SK-N-MC (cell line): ENCODE measurements at regions not wholly inside any gene's neighbourhood (a gene's known extent, or its start where the extent isn't known, plus 50 kb on each side); places are given as distances from the start of the nearest gene placed in this dataset.

ENCODE experiments used
- DNase-seq: peaks from one replicate; pipeline ENCODE4 v3.0.0-alpha.2; 2011; ENCODE audit warnings: low read depth, low spot score
- H3K27ac ChIP-seq: fragments of 200-600 bp; sonication (generic); 2 replicates; pipeline ENCODE4 v1.5.1; 2016; ENCODE audit warnings: mixed run types
- H3K36me3 ChIP-seq: fragments of 200-600 bp; sonication (generic); 2 replicates; pipeline ENCODE4 v1.6.1; 2017; ENCODE audit warnings: antibody characterized with exemption, low read length, mixed read lengths; ENCODE audit not compliant: insufficient read depth
- H3K4me3 ChIP-seq: fragments of 200-600 bp; sonication (generic); 2 replicates; pipeline ENCODE4 v1.5.1; 2016
- H3K9ac ChIP-seq: fragments of 200-600 bp; sonication (generic); 2 replicates; pipeline ENCODE4 v1.8.0; 2017; ENCODE audit warnings: mixed run types, mixed read lengths; ENCODE audit not compliant: insufficient read length
- H3K9me3 ChIP-seq: fragments of 200-600 bp; sonication (generic); 2 replicates; pipeline ENCODE4 v1.6.1; 2017; ENCODE audit warnings: low read depth, mild to moderate bottlenecking, antibody characterized with exemption, low read length, moderate library complexity, mixed read lengths
- EZH2 ChIP-seq: fragments of 200-600 bp; sonication (generic); IDR thresholded peaks from one replicate; pipeline ENCODE4 v1.6.1; 2017; ENCODE audit warnings: antibody characterized with exemption
- FOXP2 ChIP-seq: optimal IDR thresholded peaks from 2 replicates; pipeline ENCODE3; 2011; ENCODE audit warnings: mild to moderate bottlenecking, moderate library complexity; ENCODE audit not compliant: insufficient read depth; ENCODE audit errors: extremely low read length, control extremely low read depth
- POLR2AphosphoS5 ChIP-seq: IDR thresholded peaks from 2 replicates; pipeline ENCODE4 v1.6.1; 2012; ENCODE audit warnings: mild to moderate bottlenecking, low read depth, low read length, borderline replicate concordance

DNA sequence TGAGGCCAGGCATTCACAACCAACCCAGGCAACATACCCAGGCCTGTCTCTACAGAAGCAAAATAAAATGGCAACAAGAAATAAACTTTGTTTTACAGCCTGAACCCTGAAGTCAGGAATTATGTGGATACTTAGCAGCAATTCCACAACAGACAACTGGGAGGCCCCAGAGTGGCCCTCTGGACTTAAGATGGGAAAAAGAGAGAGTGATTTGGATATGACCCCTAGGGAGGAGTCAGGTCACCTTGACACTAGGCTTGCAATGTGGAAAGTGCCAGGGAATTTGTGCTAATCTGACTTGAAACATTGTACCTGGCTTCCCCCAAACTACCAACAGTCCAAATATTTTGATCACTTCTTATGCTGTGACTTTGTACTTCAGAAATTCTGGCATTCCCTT is 193.1 kb downstream of the PARM1 start:
- no peak for DNase-seq
- Histone ChIP-seq H3K27ac (no peak overlapping the region), H3K9ac (no peak overlapping the region), H3K36me3 (no peaks in the 10 kb centered on the region), H3K9me3 (no peaks in the 10 kb centered on the region), H3K4me3 (no peak overlapping the region)
- TF ChIP-seq EZH2 (no peak), FOXP2 (no peak)

DNA sequence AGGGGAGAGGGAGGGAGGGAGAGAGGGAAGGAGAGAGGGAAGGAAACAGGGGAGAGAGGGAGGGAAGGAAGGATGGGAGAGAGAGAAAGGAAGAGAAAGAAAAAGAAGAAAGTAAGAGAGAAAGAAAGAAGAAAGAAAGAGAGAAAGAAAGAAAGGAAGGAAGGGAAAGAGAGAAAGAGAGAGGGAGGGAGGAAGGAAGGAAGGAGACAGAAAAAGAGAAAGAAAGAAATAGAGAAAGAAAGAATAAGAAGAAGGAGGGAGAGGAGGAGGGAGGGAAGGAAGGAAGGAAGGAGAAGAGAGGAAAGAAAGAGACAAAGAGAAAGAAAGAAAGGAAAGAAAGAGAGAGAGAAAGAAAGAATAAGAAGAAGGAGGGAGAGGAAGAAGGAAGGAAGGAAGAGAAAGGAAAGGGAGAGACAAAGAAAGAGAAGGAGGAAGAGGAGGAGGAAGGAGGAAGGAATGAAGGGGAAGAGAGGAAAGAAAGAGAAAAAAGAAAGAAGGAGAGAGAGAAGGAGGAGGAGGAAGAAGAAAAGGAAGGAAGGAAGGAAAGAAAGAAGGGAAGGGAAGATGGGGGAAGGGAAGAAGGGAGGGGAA is 189.6 kb downstream of the PARM1 start:
- TF ChIP-seq POLR2AphosphoS5 = no peak
- no peak for TF ChIP-seq FOXP2
- no peak for TF ChIP-seq EZH2
- Histone ChIP-seq H3K9ac (no peak overlapping the region), H3K36me3 (no peaks in the 10 kb centered on the region)

DNA sequence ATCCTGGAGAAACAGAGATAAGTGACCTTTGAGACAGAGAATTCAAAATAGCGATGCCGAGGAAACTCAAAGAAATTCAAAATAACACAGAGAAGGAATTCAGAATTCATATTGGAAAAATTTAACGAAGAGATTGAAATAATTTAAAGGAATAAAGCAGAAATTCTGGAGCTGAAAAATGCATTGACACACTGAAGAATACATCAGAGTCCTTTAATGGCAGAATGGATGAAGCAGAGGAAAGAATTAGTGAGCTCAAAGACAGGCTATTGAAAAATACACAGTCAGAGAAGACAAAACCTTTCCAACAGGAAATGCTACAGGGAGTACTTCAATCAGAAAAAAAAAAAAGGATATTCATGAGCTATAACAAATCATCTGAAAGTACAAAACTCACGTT is 185.8 kb downstream of the PARM1 start:
- Histone ChIP-seq H3K36me3 (no peaks in the 10 kb centered on the region), H3K27ac (no peak overlapping the region), H3K9me3 (no peaks in the 10 kb centered on the region), H3K9ac (no peak overlapping the region), H3K4me3 (no peak overlapping the region)
- TF ChIP-seq EZH2 (no peak), POLR2AphosphoS5 (no peak), FOXP2 (no peak)
- DNase-seq = no peak

More for the DNA sequence above, 189.6 kb downstream of the PARM1 start:
- Histone ChIP-seq H3K4me3 (no peak overlapping the region), H3K27ac (no peak overlapping the region), H3K9me3 (no peaks in the 10 kb centered on the region)
- DNase-seq = no peak

DNA sequence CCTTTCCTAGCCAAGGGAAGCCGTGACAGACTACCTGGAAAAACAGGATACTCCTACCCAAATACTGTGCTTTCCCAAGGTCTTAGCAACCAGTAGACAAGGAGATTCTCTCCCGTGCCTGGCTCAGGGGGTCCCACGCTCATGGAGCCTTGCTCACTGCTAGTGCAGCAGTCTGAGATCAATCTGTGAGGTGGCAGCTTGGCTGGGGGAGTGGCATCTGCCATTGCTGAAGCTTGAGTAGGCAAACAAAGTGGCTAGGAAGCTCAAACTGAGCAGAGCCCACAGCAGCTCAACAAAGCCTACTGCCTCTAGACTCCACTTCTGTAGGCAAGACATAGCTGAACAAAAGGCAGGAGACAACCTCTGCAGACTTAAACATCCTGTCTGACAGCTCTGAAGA is 177.1 kb downstream of the PARM1 start:
- Histone ChIP-seq H3K4me3 (no peak overlapping the region), H3K36me3 (no peaks in the 10 kb centered on the region), H3K9ac (no peak overlapping the region), H3K27ac (no peak overlapping the region), H3K9me3 (no peaks in the 10 kb centered on the region)
- TF ChIP-seq EZH2 (no peak), FOXP2 (no peak), POLR2AphosphoS5 (no peak)
- DNase-seq = no peak

DNA sequence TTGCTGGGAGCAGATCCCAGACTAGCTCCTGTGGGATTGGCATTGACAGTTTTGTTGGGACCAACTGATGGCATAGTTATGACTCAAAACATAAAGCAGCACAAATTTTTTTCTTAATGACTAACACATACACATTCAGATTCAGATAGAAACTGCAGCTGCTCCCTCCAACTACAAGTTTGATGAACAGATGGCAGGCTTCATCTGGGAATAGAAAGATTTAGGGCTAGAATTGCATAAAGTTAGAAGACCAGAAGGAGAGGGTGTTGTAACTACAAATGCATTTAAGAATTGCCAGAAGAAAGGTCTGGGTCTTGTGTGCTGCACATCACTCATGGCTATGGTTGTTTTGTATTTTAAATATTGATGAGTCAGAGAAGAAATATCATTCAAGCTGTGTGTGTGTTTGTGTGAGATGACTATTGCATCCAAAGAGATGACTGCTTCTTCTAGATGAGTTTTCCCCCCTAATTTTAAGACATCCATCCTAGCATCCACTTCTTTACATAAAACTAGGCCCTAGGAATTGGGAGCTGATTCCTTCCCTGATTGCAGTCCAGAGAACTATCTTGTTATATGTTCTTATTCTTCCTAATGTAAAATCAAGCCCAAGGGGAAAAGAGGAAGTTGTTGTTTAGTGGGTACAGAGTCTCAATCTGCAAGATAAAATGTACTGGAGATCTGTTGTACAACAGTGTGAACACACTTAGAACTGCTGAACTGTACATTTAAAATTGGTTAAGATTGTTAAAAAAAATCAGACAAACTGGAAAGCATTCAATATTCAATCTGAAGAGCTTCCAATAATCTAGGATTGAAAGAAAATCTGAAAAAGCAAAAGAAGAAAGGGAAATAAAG is 175.1 kb downstream of the PARM1 start:
- H3K9ac ChIP-seq = no peak overlapping the region
- DNase-seq = no peak
- no peak overlapping the region for H3K27ac ChIP-seq
- no peak overlapping the region for H3K4me3 ChIP-seq
- no peaks in the 10 kb centered on the region for H3K36me3 ChIP-seq
- TF ChIP-seq POLR2AphosphoS5 = no peak
- no peak for TF ChIP-seq EZH2
- TF ChIP-seq FOXP2 = no peak
- H3K9me3 ChIP-seq = no peaks in the 10 kb centered on the region

DNA sequence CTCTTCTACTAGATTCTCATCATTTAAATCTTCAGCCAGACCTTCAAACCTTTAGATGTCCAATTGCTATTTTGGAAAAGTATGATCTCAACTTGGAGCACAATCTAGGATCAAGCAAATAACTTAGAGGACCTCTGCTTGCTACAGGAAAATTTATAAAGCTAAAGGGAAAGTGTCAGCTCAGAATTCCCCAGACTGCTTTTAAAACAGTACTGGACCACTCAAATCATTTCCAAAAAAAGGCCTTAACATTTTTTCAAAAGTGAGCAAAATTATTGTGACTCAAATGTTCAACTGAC is 169.8 kb downstream of the PARM1 start:
- H3K36me3 ChIP-seq = no peaks in the 10 kb centered on the region
- H3K9ac ChIP-seq = no peak overlapping the region
- DNase-seq = no peak
- TF ChIP-seq POLR2AphosphoS5 (no peak), FOXP2 (no peak), EZH2 (no peak)
- H3K9me3 ChIP-seq = no peaks in the 10 kb centered on the region
- no peak overlapping the region for H3K4me3 ChIP-seq
- H3K27ac ChIP-seq = no peak overlapping the region

DNA sequence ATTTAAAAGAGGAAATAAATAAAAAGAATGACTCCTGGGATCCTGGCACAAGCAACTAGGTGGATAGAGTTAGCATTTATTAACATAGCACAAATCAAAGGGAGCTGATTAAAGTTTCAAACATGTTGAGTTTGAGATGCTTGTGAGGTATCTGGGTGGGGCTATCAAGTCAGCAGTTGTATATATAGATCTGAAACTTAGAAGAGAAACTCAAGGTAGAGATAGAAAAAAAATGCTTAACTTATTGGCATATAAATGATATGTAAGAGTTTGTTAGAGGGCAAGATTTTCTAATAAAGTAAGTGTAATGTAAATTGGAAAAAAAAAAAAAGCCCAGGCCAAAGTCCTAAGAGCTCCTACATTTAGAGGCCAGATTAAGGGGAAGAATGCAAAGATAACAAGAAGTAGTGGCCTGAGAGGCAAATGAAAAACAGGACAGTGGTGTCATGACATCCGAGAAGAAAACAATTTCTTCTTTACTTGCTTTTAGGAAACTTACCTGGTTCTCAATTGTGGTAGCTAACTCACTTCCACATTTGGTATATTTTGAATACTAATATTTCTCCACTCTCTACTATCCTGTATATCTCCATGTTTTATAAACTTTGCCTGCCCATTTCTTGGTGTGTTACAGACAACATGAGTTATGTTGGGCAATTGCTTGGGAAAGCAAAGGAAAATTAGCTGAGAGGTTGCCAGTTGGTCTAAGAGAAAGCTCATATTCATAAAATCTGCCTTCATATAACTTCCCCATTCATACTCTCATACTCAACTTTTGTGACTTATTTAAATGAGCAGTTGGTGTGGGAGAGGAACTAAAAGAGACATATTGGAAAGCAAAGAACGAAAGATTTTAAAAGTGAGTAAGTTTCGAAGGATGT is 169.2 kb downstream of the PARM1 start:
- H3K9ac ChIP-seq = no peak overlapping the region
- no peak overlapping the region for H3K4me3 ChIP-seq
- no peak for DNase-seq

More for the DNA sequence above, 169.2 kb downstream of the PARM1 start:
- TF ChIP-seq FOXP2 (no peak), EZH2 (no peak), POLR2AphosphoS5 (no peak)
- Histone ChIP-seq H3K36me3 (no peaks in the 10 kb centered on the region), H3K27ac (no peak overlapping the region), H3K9me3 (no peaks in the 10 kb centered on the region)
